Progenitor cell of endocrine pancreas (in vitro differentiated cells): ENCODE measurements at regions not wholly inside any gene's neighbourhood (a gene's known extent, or its start where the extent isn't known, plus 50 kb on each side); places are given as distances from the start of the nearest gene placed in this dataset.
A peak's percentile ranks its signal among the peaks of the same experiment; 100 is the strongest.

Experiments used
- DNase-seq: peaks from one replicate; pipeline ENCODE4 v3.0.0; 2021; ENCODE audit warnings: low spot score; ENCODE audit not compliant: unreplicated experiment
- H3K27ac Mint-ChIP-seq: 2 replicates; pipeline ENCODE4 v1.8.0; 2021; ENCODE audit warnings: mild to moderate bottlenecking, moderate library complexity, mixed read lengths
- H3K27me3 Mint-ChIP-seq: 2 replicates; pipeline ENCODE4 v1.8.0; 2021; ENCODE audit warnings: mixed read lengths
- H3K36me3 Mint-ChIP-seq: 2 replicates; pipeline ENCODE4 v1.8.0; 2022; ENCODE audit warnings: mixed read lengths; ENCODE audit not compliant: insufficient read depth
- H3K4me1 Mint-ChIP-seq: 2 replicates; pipeline ENCODE4 v1.8.0; 2021; ENCODE audit warnings: low read depth, mixed read lengths
- H3K4me3 Mint-ChIP-seq: 2 replicates; pipeline ENCODE4 v1.8.0; 2021; ENCODE audit warnings: low read depth, mild to moderate bottlenecking, moderate library complexity, mixed read lengths
- H3K9me3 Mint-ChIP-seq: 2 replicates; pipeline ENCODE4 v1.8.0; 2021; ENCODE audit warnings: low read depth, mixed read lengths
- CTCF ChIP-seq: fragments of 200-600 bp; sonication (generic); IDR thresholded peaks from one replicate; pipeline ENCODE4 v1.5.0; 2021; ENCODE audit warnings: antibody characterized with exemption, mild to moderate bottlenecking; ENCODE audit not compliant: unreplicated experiment

- Mint-ChIP-seq H3K9me3 (no peaks in the 10 kb centered on the region), H3K36me3 (no peaks in the 10 kb centered on the region), H3K27me3 (no peaks in the 10 kb centered on the region), H3K4me3 (no peak overlapping the region), H3K27ac (no peak overlapping the region), H3K4me1 (no peaks in the 10 kb centered on the region)
- no peak for TF ChIP-seq CTCF
- DNase-seq = no peak
Measured at GRCh38 chr3:82179291-82179690, 417.8 kb upstream of the GBE1 start.

- H3K4me1 Mint-ChIP-seq = no peaks in the 10 kb centered on the region
- no peak for DNase-seq
- no peak for TF ChIP-seq CTCF
- no peak overlapping the region for H3K4me3 Mint-ChIP-seq
- H3K27me3 Mint-ChIP-seq = no peaks in the 10 kb centered on the region
- H3K9me3 Mint-ChIP-seq = no peaks in the 10 kb centered on the region
- no peaks in the 10 kb centered on the region for H3K36me3 Mint-ChIP-seq
- no peak overlapping the region for H3K27ac Mint-ChIP-seq
Measured at GRCh38 chr3:82178291-82178690, 416.8 kb upstream of the GBE1 start.

GRCh38 chr3:82177774-82178173 is 416.3 kb upstream of the GBE1 start:
- Mint-ChIP-seq H3K27me3 (no peaks in the 10 kb centered on the region), H3K36me3 (no peaks in the 10 kb centered on the region), H3K9me3 (no peaks in the 10 kb centered on the region), H3K4me3 (no peak overlapping the region), H3K4me1 (no peaks in the 10 kb centered on the region), H3K27ac (no peak overlapping the region)
- no peak for TF ChIP-seq CTCF
- no peak for DNase-seq

GRCh38 chr3:82165266-82165665 is 403.8 kb upstream of the GBE1 start:
- Mint-ChIP-seq H3K4me3 (no peak overlapping the region), H3K36me3 (no peaks in the 10 kb centered on the region), H3K27ac (no peak overlapping the region), H3K4me1 (no peaks in the 10 kb centered on the region), H3K9me3 (no peaks in the 10 kb centered on the region), H3K27me3 (no peaks in the 10 kb centered on the region)
- no peak for DNase-seq
- no peak for TF ChIP-seq CTCF

GRCh38 chr3:82163907-82164520 is 402.6 kb upstream of the GBE1 start:
- DNase-seq = no peak
- no peaks in the 10 kb centered on the region for H3K9me3 Mint-ChIP-seq
- no peak overlapping the region for H3K27ac Mint-ChIP-seq
- peak; percentile 64 for TF ChIP-seq CTCF
- H3K36me3 Mint-ChIP-seq = no peaks in the 10 kb centered on the region
- no peaks in the 10 kb centered on the region for H3K27me3 Mint-ChIP-seq
- no peaks in the 10 kb centered on the region for H3K4me1 Mint-ChIP-seq
- H3K4me3 Mint-ChIP-seq = no peak overlapping the region
